Heart left ventricle (tissue), 13 donors: ENCODE measurements at regions not wholly inside any gene's neighbourhood (a gene's known extent, or its start where the extent isn't known, plus 50 kb on each side); places are given as distances from the start of the nearest gene placed in this dataset.

Experiments
- CTCF ChIP-seq, 12 donors: fragments of 200-600 bp; sonication (generic) in 4 of 12; IDR thresholded peaks; one replicate each; pipeline versions ENCODE4 v1.5.0 to v1.8.0; 2018 to 2022; ENCODE audit warnings: antibody characterized with exemption in 12 of 12, mild to moderate bottlenecking in 5 of 12
- POLR2A ChIP-seq, 2 donors: fragments of 450-650 bp; IDR thresholded peaks; one replicate each; pipeline ENCODE4 v1.6.1; 2017; ENCODE audit warnings: antibody characterized with exemption in 2 of 2, mild to moderate bottlenecking in 2 of 2, moderate library complexity in 2 of 2
- donor health status: ischemic (EF 13 %, LVEDD 7.1; RV severe dilation, severe dysfunction).
- donor health status: DM: no; HTN: yes; CAD: no.
- donor health status: DM: no; HTN: no; CAD: no.
- donor health status: ischemic (EF 25% LVEDD 6.9; RV normal size, moderate dysfunction).
- donor health status: ischemic (EF 25% LVEDD 5.7; RV mildly dilated, moderate dysfunction).
- donor health status: ischemic (EF 35%, LVEDD 5.7; RV mildly dilated, moderate dysfunction).
- donor health status: nonischemic (EF 11% LVEDD 7.7; RV severe dilation, severe dysfunction).
- donor health status: DM: yes; HTN: yes; CAD: no.
- donor health status: PGD.
- donor health status: ischemic (EF 29% LVEDD 5.4; RV normal size, mild dysfunction).
- donor health status: nonischemic (EF 23%, LVEDD 6.1; RV moderate dilation, normal function).

GRCh38 chrX:14997271-14997670 is 124.0 kb downstream of the MOSPD2 start:
- TF ChIP-seq CTCF (IDR thresholded peaks at IDR 0.05), result no peak
- TF ChIP-seq POLR2A (IDR thresholded peaks at IDR 0.05), result no peak
